ENCODE measurements at regions not wholly inside any gene's neighbourhood (a gene's known extent, or its start where the extent isn't known, plus 50 kb on each side); places are given as distances from the start of the nearest gene placed in this dataset.
"Not testable (repeated sequence)": the region's sequence is repeated elsewhere in the genome, so short reads cannot be mapped to it uniquely, and the experiment has no call there.

- peak; percentile 36 for DNase-seq (ENCODE audit: low read depth, low spot score)
Measured at GRCh38 chr3:26964836-26965235, 342.3 kb downstream of the LRRC3B start.

- no peak for DNase-seq (ENCODE audit: low read depth, low spot score)
Measured at GRCh38 chr3:26967501-26967900, 344.9 kb downstream of the LRRC3B start.

GRCh38 chr3:26984416-26985390, 362.1 kb downstream of the LRRC3B start:
- peak; percentile 32 for DNase-seq (ENCODE audit: low read depth, low spot score)

GRCh38 chr3:26989037-26989436, 366.5 kb downstream of the LRRC3B start:
- DNase-seq (ENCODE audit: low read depth, low spot score), result peak; percentile 83

- no peak for DNase-seq (ENCODE audit: low read depth, low spot score)
Measured at GRCh38 chr3:26997226-26997625, 372.0 kb downstream of the NEK10 start.

GRCh38 chr3:27010834-27011233, 358.3 kb downstream of the NEK10 start:
- no peak for DNase-seq (ENCODE audit: low read depth, low spot score)

GRCh38 chr3:27022096-27022761, 347.0 kb downstream of the NEK10 start:
- no peak for DNase-seq (ENCODE audit: low read depth, low spot score)

GRCh38 chr3:27024493-27024892, 344.7 kb downstream of the NEK10 start:
- DNase-seq (ENCODE audit: low read depth, low spot score), result peak; percentile 19

GRCh38 chr3:27025718-27026117, 343.5 kb downstream of the NEK10 start:
- DNase-seq (ENCODE audit: low read depth, low spot score), result no peak

- no peak for DNase-seq (ENCODE audit: low read depth, low spot score)
Measured at GRCh38 chr3:27031476-27031875, 337.7 kb downstream of the NEK10 start.

- DNase-seq (ENCODE audit: low read depth, low spot score), result no peak
Measured at GRCh38 chr3:27034255-27034654, 334.9 kb downstream of the NEK10 start.

- no peak for DNase-seq (ENCODE audit: low read depth, low spot score)
Measured at GRCh38 chr3:27040674-27041073, 328.5 kb downstream of the NEK10 start.

- DNase-seq (ENCODE audit: low read depth, low spot score), result not testable (repeated sequence)
Measured at GRCh38 chr3:27042541-27042940, 326.6 kb downstream of the NEK10 start.

- no peak for DNase-seq (ENCODE audit: low read depth, low spot score)
Measured at GRCh38 chr3:27043328-27043955, 325.7 kb downstream of the NEK10 start.

- no peak for DNase-seq (ENCODE audit: low read depth, low spot score)
Measured at GRCh38 chr3:27044931-27045481, 324.2 kb downstream of the NEK10 start.

- DNase-seq (ENCODE audit: low read depth, low spot score), result no peak
Measured at GRCh38 chr3:27046351-27046750, 322.8 kb downstream of the NEK10 start.

- no peak for DNase-seq (ENCODE audit: low read depth, low spot score)
Measured at GRCh38 chr3:27049792-27050191, 319.4 kb downstream of the NEK10 start.

- not testable (repeated sequence) for DNase-seq (ENCODE audit: low read depth, low spot score)
Measured at GRCh38 chr3:27051527-27051926, 317.7 kb downstream of the NEK10 start.

GRCh38 chr3:27056326-27056725, 312.9 kb downstream of the NEK10 start:
- no peak for DNase-seq (ENCODE audit: low read depth, low spot score)

GRCh38 chr3:27059489-27059888, 309.7 kb downstream of the NEK10 start:
- DNase-seq (ENCODE audit: low read depth, low spot score), result no peak
